Cerebellar nuclear complex (tissue), 1 donor: ENCODE measurements at regions not wholly inside any gene's neighbourhood (a gene's known extent, or its start where the extent isn't known, plus 50 kb on each side); places are given as distances from the start of the nearest gene placed in this dataset.
"Not testable (repeated sequence)": the region's sequence is repeated elsewhere in the genome, so short reads cannot be mapped to it uniquely, and the experiment has no call there.

Experiments used
- DNase-seq, 2 experiments: peaks; one replicate each; lab custom pipeline; 2025; lab: John Stamatoyannopoulos, UW

- DNase-seq: no peak
Observed at GRCh38 chr10:27388761-27389399, 115.2 kb upstream of the RAB18 start.

DNA sequence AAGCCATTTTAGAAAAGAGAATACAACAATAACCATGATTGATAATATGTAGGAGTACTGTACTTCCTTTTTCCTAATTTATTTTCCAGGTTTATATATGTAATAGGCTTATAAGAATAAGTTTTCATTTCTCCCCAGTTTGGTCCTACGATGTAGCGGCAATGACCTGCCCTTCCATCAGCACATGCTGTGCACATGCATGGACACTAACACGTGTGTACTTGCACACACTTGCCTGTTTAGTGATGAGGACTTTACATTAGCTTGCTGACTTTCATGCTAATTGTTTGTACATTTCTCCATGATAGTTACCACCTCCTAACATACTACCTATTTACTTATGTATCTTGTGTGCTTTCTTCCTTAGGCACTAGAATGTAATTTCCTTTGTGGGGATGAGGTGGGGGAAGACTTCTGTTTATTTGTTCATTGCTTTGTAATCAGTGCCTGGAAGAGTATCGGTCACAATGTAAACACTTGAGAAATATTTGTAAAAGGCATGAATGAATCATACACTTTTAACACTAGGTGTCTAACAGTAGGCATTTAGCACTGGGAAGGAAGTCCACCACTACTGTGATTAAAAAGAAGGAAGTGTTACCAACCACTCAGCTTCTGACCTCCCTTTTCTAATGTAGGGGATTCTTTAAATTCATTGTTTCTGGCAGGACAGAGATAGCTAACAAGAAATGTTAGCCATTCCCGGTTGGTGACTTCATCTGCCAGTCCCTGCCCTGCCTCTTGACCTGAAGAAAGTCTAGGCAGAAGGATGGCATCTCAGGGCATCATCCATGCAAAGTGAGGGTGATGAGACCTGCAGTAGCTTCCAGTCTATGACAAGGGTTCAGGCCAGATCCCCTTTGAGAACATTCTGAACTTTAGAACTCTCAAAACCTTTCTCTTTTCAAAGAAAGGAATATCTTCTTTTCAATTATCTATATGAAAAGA is 120.2 kb upstream of the RAB18 start:
- no peak for DNase-seq

- no peak for DNase-seq
Observed at GRCh38 chr10:27382176-27382575, 121.9 kb upstream of the RAB18 start.

DNA sequence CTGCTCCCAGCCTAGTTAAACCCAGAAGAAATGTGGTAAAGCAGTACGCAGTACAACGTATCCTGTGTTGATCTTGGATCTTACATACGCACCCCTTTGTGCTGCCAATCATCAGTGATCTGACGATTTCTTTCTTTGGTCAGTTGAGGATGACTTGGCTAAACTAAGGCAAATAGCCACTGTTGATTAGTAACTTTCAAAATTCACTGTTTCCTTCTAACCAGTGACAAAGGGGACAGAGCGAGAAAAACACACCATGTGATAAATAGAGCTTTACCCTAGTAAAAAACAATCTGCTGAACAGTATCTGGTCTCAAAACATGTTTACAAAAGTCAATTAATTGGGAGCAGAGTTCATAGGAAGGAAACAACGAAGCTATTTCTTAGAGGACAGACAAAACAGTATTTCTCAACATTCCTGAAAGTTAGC is 123.2 kb upstream of the RAB18 start:
- no peak for DNase-seq

- DNase-seq: not testable (repeated sequence)
Observed at GRCh38 chr10:27379041-27379440, 125.1 kb upstream of the RAB18 start.

- DNase-seq: no peak
Observed at GRCh38 chr10:27373566-27374160, 130.4 kb upstream of the RAB18 start.

GRCh38 chr10:27372095-27372494 is 131.5 kb upstream of the ACBD5 start:
- no peak for DNase-seq

GRCh38 chr10:27371375-27371774 is 130.8 kb upstream of the ACBD5 start:
- not testable (repeated sequence) for DNase-seq

GRCh38 chr10:27369880-27370279 is 129.3 kb upstream of the ACBD5 start:
- no peak for DNase-seq

DNA sequence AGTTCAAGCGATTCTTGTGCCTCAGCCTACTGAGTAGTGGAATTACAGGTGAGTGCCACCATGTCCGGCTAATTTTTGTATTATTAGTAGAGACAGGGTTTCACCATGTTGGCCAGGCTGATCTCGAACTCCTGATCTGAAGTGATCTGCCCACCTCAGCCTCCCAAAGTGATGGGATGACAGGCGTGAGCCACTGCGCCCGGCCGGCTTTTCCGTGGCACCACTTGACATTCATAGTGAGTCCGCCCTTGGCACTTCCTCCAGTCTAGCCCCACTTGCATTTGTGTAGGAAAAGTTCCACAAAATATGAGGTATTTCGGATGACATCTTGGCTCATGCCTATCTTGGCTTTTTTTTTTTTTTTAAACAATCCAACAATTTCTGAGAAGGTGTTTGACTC is 128.1 kb upstream of the ACBD5 start:
- DNase-seq: no peak

DNA sequence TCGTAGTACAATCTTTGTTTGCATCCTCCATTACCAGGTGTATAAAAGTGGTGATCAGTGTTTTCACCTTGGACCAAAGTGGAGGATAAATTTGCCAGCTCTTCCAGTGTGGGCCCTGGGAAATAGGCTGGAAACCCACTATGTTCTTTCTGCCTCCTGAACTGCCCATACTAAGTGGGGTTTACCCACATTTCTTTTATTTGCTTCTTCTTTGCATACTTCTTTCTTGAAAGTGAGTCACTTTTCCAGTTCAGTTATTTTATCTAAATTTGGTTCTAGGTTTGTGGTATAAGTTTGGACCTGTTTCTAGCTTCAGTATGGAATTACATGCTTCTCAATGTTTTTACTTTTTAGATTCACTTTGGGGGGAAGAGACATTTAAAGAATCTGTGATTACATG is 126.2 kb upstream of the ACBD5 start:
- DNase-seq: no peak

- DNase-seq: no peak
Observed at GRCh38 chr10:27364028-27364427, 123.4 kb upstream of the ACBD5 start.

DNA sequence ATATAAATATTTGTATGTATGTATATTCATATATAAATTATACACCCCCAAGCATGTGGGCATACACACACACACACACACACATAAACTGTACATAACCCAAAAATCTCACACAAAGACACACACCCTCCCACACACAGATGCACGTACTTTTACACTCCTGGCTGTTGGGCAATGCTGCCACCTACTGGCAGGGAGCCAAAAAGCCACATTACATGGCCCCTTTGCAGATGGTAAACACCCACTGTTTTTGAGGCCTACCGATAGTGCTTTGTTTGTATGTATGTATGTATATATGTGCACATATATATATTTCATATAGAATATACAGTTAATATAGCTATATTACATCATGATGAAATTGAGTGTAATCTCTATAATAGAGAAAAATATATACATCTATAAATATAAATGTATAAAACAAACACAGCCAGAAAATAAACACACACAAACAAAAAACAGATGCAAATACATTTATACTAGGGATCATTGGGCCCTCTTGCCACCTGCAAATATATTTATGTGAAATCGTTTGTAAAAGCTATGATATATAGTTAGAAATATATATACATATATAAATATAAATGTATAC is 120.1 kb upstream of the ACBD5 start:
- DNase-seq: peak in 1 of 2 experiments; percentile 13

DNA sequence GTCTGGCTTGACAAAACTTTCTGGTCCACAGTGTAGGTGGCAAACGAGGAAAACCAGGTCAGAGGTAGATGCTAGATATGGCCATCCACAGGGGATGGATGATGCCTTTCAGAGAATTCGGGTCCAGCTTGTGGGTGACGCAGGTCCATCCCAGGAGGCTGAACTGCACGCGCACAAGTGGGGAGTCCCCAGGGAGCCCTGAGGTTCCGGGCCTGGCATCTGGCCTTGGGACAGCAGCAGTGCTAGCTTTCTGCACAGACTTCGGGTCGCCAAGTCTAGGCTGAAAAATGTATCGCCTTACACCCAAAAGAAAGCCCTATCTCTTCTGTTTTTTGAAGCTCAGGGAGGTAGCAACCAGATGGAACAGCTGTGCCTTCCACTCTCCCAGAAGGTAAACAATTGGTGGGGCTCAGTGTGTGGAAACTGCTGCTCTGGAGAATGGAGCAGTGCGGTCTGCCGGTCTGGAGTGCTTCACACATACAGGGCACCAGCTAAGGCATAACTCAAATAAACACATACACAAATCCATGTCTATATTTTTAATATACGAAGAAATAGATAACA is 119.3 kb upstream of the ACBD5 start:
- DNase-seq: no peak

DNA sequence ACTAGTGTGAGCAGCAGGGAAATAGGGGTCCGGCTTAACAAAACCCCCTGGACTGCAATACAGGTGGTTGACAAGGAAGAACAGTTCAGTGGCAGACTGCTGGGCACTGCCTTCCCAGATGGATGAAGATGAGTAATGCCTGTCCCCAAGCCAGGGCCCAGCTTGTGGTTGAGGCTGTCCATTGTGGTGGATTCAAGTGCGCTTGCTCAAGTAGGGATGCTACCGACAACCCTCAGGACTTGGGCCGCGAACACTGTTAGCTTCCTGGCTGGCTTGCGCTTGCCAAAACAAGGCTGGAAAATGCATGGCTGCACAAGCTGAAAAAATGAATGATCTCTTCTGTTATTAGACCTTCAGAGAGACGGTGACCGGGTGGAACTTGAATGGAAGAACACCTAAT is 116.1 kb upstream of the ACBD5 start:
- peak in 1 of 2 experiments; percentile 7 for DNase-seq

- DNase-seq: no peak
Observed at GRCh38 chr10:27355918-27356573, 115.4 kb upstream of the ACBD5 start.

- peak in 1 of 2 experiments; percentile 19 for DNase-seq
Observed at GRCh38 chr10:27354643-27355270, 114.2 kb upstream of the ACBD5 start.

GRCh38 chr10:27354100-27354499 is 113.5 kb upstream of the ACBD5 start:
- not testable (repeated sequence) for DNase-seq

DNA sequence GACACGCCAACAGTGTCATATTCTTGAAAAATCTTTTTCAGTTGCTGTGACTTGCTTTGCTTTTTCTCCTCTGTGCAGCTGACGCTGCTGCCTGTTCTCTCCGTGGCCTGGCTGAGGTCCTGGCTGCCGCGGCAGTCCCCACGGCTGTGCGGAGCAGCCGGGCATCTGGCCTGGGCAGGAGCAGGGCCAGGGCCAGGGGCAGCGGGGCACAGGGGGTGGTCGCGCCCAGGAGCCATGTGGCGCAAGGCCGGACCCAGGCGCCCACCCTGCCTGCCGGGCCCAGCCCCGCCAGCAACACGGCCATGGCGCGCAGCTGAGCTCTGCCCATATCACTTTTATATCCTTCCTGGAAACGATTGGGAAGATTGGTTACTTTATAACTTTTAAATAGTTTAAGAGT is 109.4 kb upstream of the ACBD5 start:
- no peak for DNase-seq

DNA sequence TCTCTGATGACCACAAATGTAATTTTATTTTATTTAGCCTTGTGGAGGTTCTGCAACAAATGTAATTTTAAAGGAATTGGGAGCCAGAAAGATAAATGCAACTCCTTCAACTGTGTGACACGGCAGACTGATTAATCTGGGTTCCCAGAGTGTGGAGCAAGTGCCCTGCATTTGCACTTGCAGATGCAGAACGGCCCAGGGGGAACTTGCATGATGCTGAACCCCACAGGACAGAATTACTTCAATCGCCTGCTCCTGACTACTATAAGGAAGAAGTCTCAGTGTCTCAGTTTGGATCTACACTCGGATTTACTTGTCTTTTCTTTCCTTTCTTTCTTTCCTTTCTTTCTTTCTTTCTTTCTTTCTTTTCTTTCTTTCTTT is 107.2 kb upstream of the ACBD5 start:
- DNase-seq: not testable (repeated sequence)

GRCh38 chr10:27345455-27345920 is 104.9 kb upstream of the ACBD5 start:
- no peak for DNase-seq
